Fibroblast of lung (primary cell): ENCODE measurements at regions not wholly inside any gene's neighbourhood (a gene's known extent, or its start where the extent isn't known, plus 50 kb on each side); places are given as distances from the start of the nearest gene placed in this dataset.

ENCODE experiments used
- DNase-seq, 2 donors: peaks; one replicate each; pipeline versions ENCODE4 v3.0.0 to v3.0.0-alpha.2; 2010; ENCODE audit warnings: low read depth in 2 of 2
- H2AFZ ChIP-seq: 2 replicates; pipeline ENCODE4 v1.5.1; 2012; ENCODE audit warnings: low read length, control low read depth, inconsistent platforms
- H3K27ac ChIP-seq: 2 replicates; pipeline ENCODE4 v1.5.1; 2011; ENCODE audit warnings: low read length, control low read depth; ENCODE audit not compliant: insufficient read depth
- H3K27me3 ChIP-seq: 2 replicates; pipeline ENCODE4 v1.5.1; 2011; ENCODE audit warnings: mild to moderate bottlenecking, low read length; ENCODE audit not compliant: control insufficient read depth, insufficient read depth
- H3K36me3 ChIP-seq: 2 replicates; pipeline ENCODE4 v1.5.1; 2011; ENCODE audit warnings: low read length; ENCODE audit not compliant: control insufficient read depth, insufficient read depth
- H3K4me1 ChIP-seq: 2 replicates; pipeline ENCODE4 v1.5.1; 2011; ENCODE audit warnings: low read length; ENCODE audit not compliant: control insufficient read depth, insufficient read depth; ENCODE audit errors: extremely low read depth
- H3K4me2 ChIP-seq: 2 replicates; pipeline ENCODE4 v1.5.1; 2011; ENCODE audit warnings: low read length, control low read depth; ENCODE audit not compliant: insufficient read depth; ENCODE audit errors: extremely low read depth
- H3K4me3 ChIP-seq, 4 experiments: fragments of 200-600 bp in 1 of 4; sonication (generic) in 1 of 4; replicated peaks in 1 of 4; 2 replicates each; pipeline ENCODE4 v1.5.1; 2011 to 2016; ENCODE audit warnings: low read length in 4 of 4, low read depth in 3 of 4, mild to moderate bottlenecking in 3 of 4, control low read depth in 2 of 4, inconsistent platforms in 1 of 4, mixed read lengths in 1 of 4; ENCODE audit not compliant: insufficient read depth in 1 of 4; ENCODE audit errors: control extremely low read depth in 1 of 4
- H3K79me2 ChIP-seq: 2 replicates; pipeline ENCODE4 v1.5.1; 2012; ENCODE audit warnings: mild to moderate bottlenecking, low read length, inconsistent platforms; ENCODE audit not compliant: control insufficient read depth, insufficient read depth
- H3K9ac ChIP-seq: 2 replicates; pipeline ENCODE4 v1.5.1; 2011; ENCODE audit warnings: mild to moderate bottlenecking, low read length, control low read depth; ENCODE audit not compliant: insufficient read depth
- H3K9me3 ChIP-seq: 2 replicates; pipeline ENCODE4 v1.5.1; 2012; ENCODE audit warnings: low read depth, low read length; ENCODE audit not compliant: control insufficient read depth, insufficient read depth
- H4K20me1 ChIP-seq: 2 replicates; pipeline ENCODE4 v1.5.1; 2011; ENCODE audit warnings: low read length; ENCODE audit not compliant: control insufficient read depth, insufficient read depth; ENCODE audit errors: extremely low read depth
- EZH2 ChIP-seq: IDR thresholded peaks from 2 replicates; pipeline ENCODE4 v1.5.1; 2012; ENCODE audit warnings: low read length, control low read depth, mild to moderate bottlenecking; ENCODE audit errors: missing control alignments
- TF ChIP-seq, protein P1 (sequence below), 2 donors: IDR thresholded peaks in 1 of 2; conservative IDR thresholded peaks in 1 of 2; 1 replicate in 1 of 2; 2 replicates in 1 of 2; pipeline ENCODE4 v1.5.1; 2011 to 2012; ENCODE audit warnings: low read length in 2 of 2, control low read depth in 1 of 2, inconsistent platforms in 1 of 2, low read depth in 1 of 2, mild to moderate bottlenecking in 1 of 2

DNA sequence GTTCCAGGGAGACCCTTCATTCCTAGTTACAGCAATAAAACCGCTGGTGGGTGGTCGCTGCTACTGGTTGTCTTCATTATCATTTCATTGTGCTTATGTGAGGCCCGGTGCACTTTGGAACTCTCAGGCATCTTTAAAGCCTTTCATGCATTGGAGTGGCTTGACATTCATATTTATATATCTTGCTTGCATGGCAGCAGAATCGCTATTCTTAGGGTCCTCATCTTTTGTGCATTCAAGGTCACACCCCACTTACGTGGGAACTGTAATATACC lies 110.1 kb downstream of the ZBTB18 start:
- no peak overlapping the region for H3K9ac ChIP-seq
- H3K4me1 ChIP-seq = peaks cover 16% of the 10 kb centered on the region
- no peaks in the 10 kb centered on the region for H3K27me3 ChIP-seq
- H4K20me1 ChIP-seq = no peaks in the 10 kb centered on the region
- no peak overlapping the region for H3K4me2 ChIP-seq
- H3K27ac ChIP-seq = no peak overlapping the region
- H3K4me3 ChIP-seq = no peak overlapping the region
- TF ChIP-seq, protein P1, sequence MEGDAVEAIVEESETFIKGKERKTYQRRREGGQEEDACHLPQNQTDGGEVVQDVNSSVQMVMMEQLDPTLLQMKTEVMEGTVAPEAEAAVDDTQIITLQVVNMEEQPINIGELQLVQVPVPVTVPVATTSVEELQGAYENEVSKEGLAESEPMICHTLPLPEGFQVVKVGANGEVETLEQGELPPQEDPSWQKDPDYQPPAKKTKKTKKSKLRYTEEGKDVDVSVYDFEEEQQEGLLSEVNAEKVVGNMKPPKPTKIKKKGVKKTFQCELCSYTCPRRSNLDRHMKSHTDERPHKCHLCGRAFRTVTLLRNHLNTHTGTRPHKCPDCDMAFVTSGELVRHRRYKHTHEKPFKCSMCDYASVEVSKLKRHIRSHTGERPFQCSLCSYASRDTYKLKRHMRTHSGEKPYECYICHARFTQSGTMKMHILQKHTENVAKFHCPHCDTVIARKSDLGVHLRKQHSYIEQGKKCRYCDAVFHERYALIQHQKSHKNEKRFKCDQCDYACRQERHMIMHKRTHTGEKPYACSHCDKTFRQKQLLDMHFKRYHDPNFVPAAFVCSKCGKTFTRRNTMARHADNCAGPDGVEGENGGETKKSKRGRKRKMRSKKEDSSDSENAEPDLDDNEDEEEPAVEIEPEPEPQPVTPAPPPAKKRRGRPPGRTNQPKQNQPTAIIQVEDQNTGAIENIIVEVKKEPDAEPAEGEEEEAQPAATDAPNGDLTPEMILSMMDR (conservative IDR thresholded peaks at IDR 0.05 in 1 of 2, IDR thresholded peaks at IDR 0.05 in 1 of 2; ENCODE audit: low read depth in 1 of 2, low read length in 2 of 2) = no peak
- no peak for TF ChIP-seq EZH2
- H3K79me2 ChIP-seq = no peaks in the 10 kb centered on the region
- no peaks in the 10 kb centered on the region for H3K36me3 ChIP-seq
- DNase-seq = no peak
- H2AFZ ChIP-seq = no peak overlapping the region
- H3K9me3 ChIP-seq = no peaks in the 10 kb centered on the region

- H2AFZ ChIP-seq = no peak overlapping the region
- no peaks in the 10 kb centered on the region for H3K9me3 ChIP-seq
- peak in 1 of 2 donors; percentile 43 for DNase-seq
- H3K36me3 ChIP-seq = no peaks in the 10 kb centered on the region
- H3K4me2 ChIP-seq = no peak overlapping the region
- no peak overlapping the region for H3K9ac ChIP-seq
- no peaks in the 10 kb centered on the region for H3K79me2 ChIP-seq
- no peaks in the 10 kb centered on the region for H3K27me3 ChIP-seq
- TF ChIP-seq, protein P1 (conservative IDR thresholded peaks at IDR 0.05 in 1 of 2, IDR thresholded peaks at IDR 0.05 in 1 of 2; ENCODE audit: low read depth in 1 of 2, low read length in 2 of 2) = no peak
- no peak for TF ChIP-seq EZH2
- H4K20me1 ChIP-seq = no peaks in the 10 kb centered on the region
- peak overlapping the region; percentile 76 for H3K27ac ChIP-seq
- H3K4me3 ChIP-seq = no peak overlapping the region
- peaks cover 16% of the 10 kb centered on the region for H3K4me1 ChIP-seq
These were observed 111.9 kb downstream of the ZBTB18 start for GRCh38 chr1:244162786-244163530.

GRCh38 chr1:244163861-244164510 lies 112.9 kb downstream of the ZBTB18 start:
- Histone ChIP-seq H3K9me3 (no peaks in the 10 kb centered on the region), H4K20me1 (no peaks in the 10 kb centered on the region), H3K4me2 (peak overlapping the region; percentile 70), H3K9ac (no peak overlapping the region), H3K4me3 (peak overlapping the region in 1 of 4 experiments; percentile 7), H3K79me2 (no peaks in the 10 kb centered on the region), H3K4me1 (peaks cover 16% of the 10 kb centered on the region), H3K36me3 (no peaks in the 10 kb centered on the region), H3K27me3 (no peaks in the 10 kb centered on the region), H3K27ac (peak overlapping the region; percentile 76), H2AFZ (peak overlapping the region; percentile 2)
- no peak for TF ChIP-seq EZH2
- TF ChIP-seq, protein P1 (conservative IDR thresholded peaks at IDR 0.05 in 1 of 2, IDR thresholded peaks at IDR 0.05 in 1 of 2; ENCODE audit: low read depth in 1 of 2, low read length in 2 of 2) = no peak
- peak; percentile 91 to 99 for DNase-seq
